IMR-90 (cell line): ENCODE measurements at regions not wholly inside any gene's neighbourhood (a gene's known extent, or its start where the extent isn't known, plus 50 kb on each side); places are given as distances from the start of the nearest gene placed in this dataset.

Experiments
- ATAC-seq: fragments of 200-7000 bp; cut with Tn5 transposase; 2 replicates; pipeline ENCODE4 v1.9.1; 2020; ENCODE audit warnings: low read depth, mild to moderate bottlenecking, moderate library complexity
- BruUV-seq: library from RNA; stranded (reverse); fragments of 400-500 nt; replicated peaks from 2 replicates; lab custom pipeline; 2021; lab: Mats Ljungman, UMichigan
- CTCF ChIA-PET: fragments of 300-600 bp; formaldehyde crosslinking; extraction: SDS; loops from one replicate; lab custom pipeline; 2021; ENCODE audit warnings: antibody characterized with exemption; lab: Yijun Ruan, JAX
- POLR2A ChIA-PET: fragments of 300-600 bp; sonication (Branson Sonifier 250); formaldehyde crosslinking; loops from one replicate; lab custom pipeline; 2022; ENCODE audit warnings: antibody characterized with exemption; ENCODE audit not compliant: unreplicated experiment; lab: Charles Lee
- DNase-seq: peaks from one replicate; pipeline ENCODE4 v3.0.0; 2013
- H2AFZ ChIP-seq: replicated peaks from 2 replicates; pipeline ENCODE3; 2013; ENCODE audit warnings: low read length, mild to moderate bottlenecking; ENCODE audit not compliant: poor library complexity
- H2AK5ac ChIP-seq: 2 replicates; pipeline ENCODE4 v1.6.1; 2013; ENCODE audit warnings: low read depth, low read length, inconsistent platforms
- H2AK9ac ChIP-seq: replicated peaks from 2 replicates; pipeline ENCODE3; 2013; ENCODE audit warnings: mild to moderate bottlenecking, low read depth, low read length, moderate library complexity; ENCODE audit not compliant: poor library complexity
- H2BK120ac ChIP-seq: 2 replicates; pipeline ENCODE4 v1.6.1; 2013; ENCODE audit warnings: low read depth, low read length, inconsistent platforms
- H2BK15ac ChIP-seq: 3 replicates; pipeline ENCODE4 v1.6.1; 2013; ENCODE audit warnings: low read depth, low read length, inconsistent platforms
- H2BK20ac ChIP-seq: 2 replicates; pipeline ENCODE4 v1.6.1; 2013; ENCODE audit warnings: low read depth, mild to moderate bottlenecking, inconsistent platforms, low read length, moderate library complexity
- H2BK5ac ChIP-seq: 2 replicates; pipeline ENCODE4 v1.6.1; 2013; ENCODE audit warnings: mild to moderate bottlenecking, low read depth, low read length, inconsistent platforms; ENCODE audit not compliant: poor library complexity, severe bottlenecking
- H3K14ac ChIP-seq: replicated peaks from 2 replicates; pipeline ENCODE4 v1.6.1; 2013; ENCODE audit warnings: low read depth, low read length, inconsistent platforms
- H3K18ac ChIP-seq: 2 replicates; pipeline ENCODE4 v1.6.1; 2013; ENCODE audit warnings: low read depth, low read length, control low read depth
- H3K23ac ChIP-seq: 2 replicates; pipeline ENCODE4 v1.6.1; 2013; ENCODE audit warnings: low read depth, low read length, inconsistent platforms
- H3K27ac ChIP-seq: 2 replicates; pipeline ENCODE4 v1.5.1; 2013; ENCODE audit warnings: mild to moderate bottlenecking, control low read depth, low read length; ENCODE audit not compliant: insufficient read depth
- H3K27me3 ChIP-seq: 2 replicates; pipeline ENCODE4 v1.6.1; 2013; ENCODE audit warnings: low read length; ENCODE audit not compliant: control insufficient read depth, insufficient read depth
- H3K36me3 ChIP-seq: 2 replicates; pipeline ENCODE4 v1.6.1; 2013; ENCODE audit warnings: low read length, mixed read lengths; ENCODE audit not compliant: control insufficient read depth, insufficient read depth
- H3K4ac ChIP-seq: 2 replicates; pipeline ENCODE4 v1.6.1; 2013; ENCODE audit warnings: low read depth, low read length, inconsistent platforms
- H3K4me1 ChIP-seq: 2 replicates; pipeline ENCODE4 v1.6.1; 2013; ENCODE audit warnings: low read length, mixed read lengths; ENCODE audit not compliant: control insufficient read depth, insufficient read depth
- H3K4me2 ChIP-seq: 2 replicates; pipeline ENCODE4 v1.6.1; 2013; ENCODE audit warnings: low read depth, mild to moderate bottlenecking, control low read depth, low read length, moderate library complexity
- H3K4me3 ChIP-seq: 2 replicates; pipeline ENCODE4 v1.5.1; 2013; ENCODE audit warnings: low read depth, mild to moderate bottlenecking, control low read depth, low read length, moderate library complexity; ENCODE audit not compliant: insufficient read depth
- H3K56ac ChIP-seq: 2 replicates; pipeline ENCODE4 v1.6.1; 2013; ENCODE audit warnings: low read length, inconsistent platforms; ENCODE audit not compliant: insufficient read depth; ENCODE audit errors: extremely low read depth
- H3K79me1 ChIP-seq, 2 experiments: 2 replicates each; pipeline ENCODE4 v1.6.1; 2013; ENCODE audit warnings: low read length in 2 of 2, inconsistent platforms in 1 of 2, low read depth in 1 of 2
- H3K9ac ChIP-seq: 2 replicates; pipeline ENCODE4 v1.6.1; 2013; ENCODE audit warnings: low read depth, low read length, control low read depth
- H3K9me1 ChIP-seq: 2 replicates; pipeline ENCODE4 v1.6.1; 2013; ENCODE audit warnings: low read length, inconsistent platforms; ENCODE audit not compliant: insufficient read depth
- H3K9me3 ChIP-seq: 2 replicates; pipeline ENCODE4 v1.6.1; 2013; ENCODE audit warnings: low read length; ENCODE audit not compliant: control insufficient read depth, insufficient read depth
- H4K20me1 ChIP-seq: 2 replicates; pipeline ENCODE4 v1.6.1; 2013; ENCODE audit warnings: low read length, inconsistent platforms; ENCODE audit not compliant: insufficient read depth
- H4K5ac ChIP-seq: 2 replicates; pipeline ENCODE4 v1.6.1; 2013; ENCODE audit warnings: mild to moderate bottlenecking, low read depth, low read length, control low read depth
- H4K8ac ChIP-seq, 2 experiments: 2 replicates each; pipeline ENCODE4 v1.6.1; 2013; ENCODE audit warnings: low read depth in 2 of 2, low read length in 2 of 2, control low read depth in 1 of 2, inconsistent platforms in 1 of 2
- H4K91ac ChIP-seq: 2 replicates; pipeline ENCODE4 v1.6.1; 2013; ENCODE audit warnings: low read depth, low read length, inconsistent platforms; ENCODE audit not compliant: insufficient read depth
- BHLHE40 ChIP-seq: fragments of 150-350 bp; IDR thresholded peaks from 2 replicates; pipeline ENCODE4 v1.6.1; 2016; ENCODE audit warnings: mild to moderate bottlenecking, low read depth, low read length
- CHD1 ChIP-seq: IDR thresholded peaks from 2 replicates; pipeline ENCODE4 v1.6.1; 2012; ENCODE audit warnings: low read depth, low read length, improper control_type of control experiment
- FOS ChIP-seq: fragments of 150-350 bp; IDR thresholded peaks from 2 replicates; pipeline ENCODE4 v1.6.1; 2016; ENCODE audit warnings: low read depth, low read length
- MAZ ChIP-seq: IDR thresholded peaks from 2 replicates; pipeline ENCODE4 v1.6.1; 2012; ENCODE audit warnings: low read depth, mild to moderate bottlenecking, low read length, improper control_type of control experiment, moderate library complexity, borderline replicate concordance
- POLR2A ChIP-seq: IDR thresholded peaks from 2 replicates; pipeline ENCODE4 v1.6.1; 2012; ENCODE audit warnings: mild to moderate bottlenecking, low read depth, low read length
- RAD21 ChIP-seq: IDR thresholded peaks from 2 replicates; pipeline ENCODE4 v1.6.1; 2012; ENCODE audit warnings: low read length, improper control_type of control experiment
- RFX5 ChIP-seq: IDR thresholded peaks from 2 replicates; pipeline ENCODE4 v1.8.0; 2012; ENCODE audit warnings: low read depth, mild to moderate bottlenecking, low read length, moderate library complexity
- SMC3 ChIP-seq: fragments of 150-350 bp; IDR thresholded peaks from 2 replicates; pipeline ENCODE4 v1.6.1; 2016; ENCODE audit warnings: low read depth, mild to moderate bottlenecking, antibody characterized with exemption, low read length, moderate library complexity
- USF2 ChIP-seq: fragments of 150-350 bp; IDR thresholded peaks from 2 replicates; pipeline ENCODE4 v1.6.1; 2017; ENCODE audit warnings: mild to moderate bottlenecking, antibody characterized with exemption, low read length, low read depth
- WGBS, 2 experiments: methylation state at CpG; one replicate each; pipeline versions ENCODE4 v1.1.5 to v1.1.7; 2013; ENCODE audit warnings: missing lambda C conversion rate in 2 of 2; ENCODE audit not compliant: insufficient read length in 1 of 2; ENCODE audit errors: extremely low coverage in 2 of 2; 5-methylcytosine and 5-hydroxymethylcytosine counted together
- dilution Hi-C: fragments of 300-500 bp; cut with HindIII; formaldehyde crosslinking; loops from one replicate; pipeline ENCODE4 v1.14.3; 2018; ENCODE audit warnings: low sequenced_read_pairs; ENCODE audit not compliant: unreplicated experiment
- in situ Hi-C: fragments of 300-500 bp; cut with MboI; formaldehyde crosslinking; loops from 3 replicates; pipeline ENCODE4 v1.14.3; 2019; ENCODE audit warnings: low sequenced_read_pairs, inconsistent platforms, mixed read lengths
- intact Hi-C: fragments of 100-400 bp; cut with micrococcal nuclease; formaldehyde crosslinking; loops from 2 replicates; pipeline ENCODE4 v1.10.0; 2022

GRCh38 chr16:86887416-86887815 is 309.1 kb downstream of the FOXL1 start:
- Histone ChIP-seq H4K5ac (no peak overlapping the region), H3K4ac (no peak overlapping the region), H3K4me3 (no peak overlapping the region), H2BK120ac (no peak overlapping the region), H3K56ac (no peak overlapping the region), H3K23ac (no peak overlapping the region), H2BK5ac (no peak overlapping the region), H2AK5ac (no peak overlapping the region), H2AFZ (no peak overlapping the region), H3K36me3 (no peaks in the 10 kb centered on the region), H3K9ac (no peak overlapping the region), H2BK20ac (no peak overlapping the region), H4K20me1 (no peaks in the 10 kb centered on the region), H2AK9ac (no peak overlapping the region), H3K27ac (no peak overlapping the region), H3K27me3 (peaks cover 4% of the 10 kb centered on the region; the same call in 1 of the 2 replicates), H2BK15ac (no peak overlapping the region), H3K9me1 (peaks cover 1% of the 10 kb centered on the region; the same call in 1 of the 2 replicates), H3K9me3 (no peaks in the 10 kb centered on the region), H3K4me2 (no peak overlapping the region), H3K14ac (no peak overlapping the region), H3K18ac (no peak overlapping the region), H3K4me1 (peaks cover 6% of the 10 kb centered on the region), H4K91ac (no peak overlapping the region), H4K8ac (no peak overlapping the region), H3K79me1 (no peaks in the 10 kb centered on the region)
- no TSS peak for BruUV-seq
- DNase-seq, result no peak
- ChIA-PET CTCF (no interaction called here), POLR2A (no interaction called here)
- in situ Hi-C loops, result no loop called here
- dilution Hi-C loops, result no loop called here
- intact Hi-C loops, result no loop called here
- no peak for ATAC-seq
- 77% methylated on average over 3 of the region's 8 CpGs; no CpG with 5 or more reads in 1 of the 2 experiments for WGBS, 2 experiments
- TF ChIP-seq USF2, result no peak
- no peak for TF ChIP-seq BHLHE40
- no peak for TF ChIP-seq RAD21
- no peak for TF ChIP-seq SMC3
- no peak for TF ChIP-seq RFX5
- TF ChIP-seq FOS, result no peak
- TF ChIP-seq MAZ, result no peak
- no peak for TF ChIP-seq CHD1
- TF ChIP-seq POLR2A, result no peak
